B cell (primary cell): ENCODE measurements at regions not wholly inside any gene's neighbourhood (a gene's known extent, or its start where the extent isn't known, plus 50 kb on each side); places are given as distances from the start of the nearest gene placed in this dataset.

ENCODE experiments used
- ATAC-seq: fragments of 200-7000 bp; cut with Tn5 transposase; one replicate; pipeline ENCODE4 v1.10.0; 2021; ENCODE audit warnings: low read depth, mild to moderate bottlenecking, moderate number of reproducible peaks, moderate library complexity
- CTCF ChIA-PET: fragments of 350-600 bp; sonication (Branson Sonifier 250); formaldehyde crosslinking; loops from one replicate; lab custom pipeline; 2021; ENCODE audit warnings: antibody characterized with exemption, inconsistent platforms; lab: Charles Lee
- POLR2A ChIA-PET: fragments of 350-600 bp; sonication (Branson Sonifier 250); formaldehyde crosslinking; loops from one replicate; lab custom pipeline; 2021; ENCODE audit warnings: antibody characterized with exemption; lab: Charles Lee
- DNase-seq: peaks from one replicate; pipeline ENCODE4 v3.0.0; 2013
- H2AFZ ChIP-seq: 2 replicates; pipeline ENCODE4 v1.6.1; 2012; ENCODE audit warnings: mild to moderate bottlenecking, low read depth, low read length; ENCODE audit not compliant: insufficient read depth, poor library complexity, severe bottlenecking
- H3K27ac ChIP-seq, 2 donors: 1 replicate in 1 of 2; 2 replicates in 1 of 2; pipeline ENCODE4 v1.5.1; 2012 to 2013; ENCODE audit warnings: low read length in 2 of 2, mild to moderate bottlenecking in 2 of 2, moderate library complexity in 1 of 2
- H3K27me3 ChIP-seq, 4 experiments: fragments of 200-600 bp in 1 of 4; sonication (generic) in 1 of 4; replicated peaks in 1 of 4; 1 replicate in 2 of 4; 2 replicates in 2 of 4; pipeline versions ENCODE4 v1.6.1 to v1.7.0; 2013 to 2016; ENCODE audit warnings: low read length in 3 of 4, mild to moderate bottlenecking in 2 of 4, mixed read lengths in 1 of 4, moderate library complexity in 1 of 4; ENCODE audit not compliant: insufficient read depth in 4 of 4, control insufficient read depth in 3 of 4; ENCODE audit errors: control extremely low read depth in 1 of 4
- H3K36me3 ChIP-seq, 2 experiments: replicated peaks in 1 of 2; 1 replicate in 1 of 2; 2 replicates in 1 of 2; pipeline versions ENCODE4 v1.6.1 to v1.7.1; 2013; ENCODE audit warnings: low read length in 1 of 2; ENCODE audit not compliant: insufficient read depth in 2 of 2, control insufficient read depth in 1 of 2; ENCODE audit errors: control extremely low read depth in 1 of 2, extremely low read depth in 1 of 2
- H3K4me1 ChIP-seq, 2 donors: fragments of 200-600 bp in 1 of 2; sonication (generic) in 1 of 2; 1 replicate in 1 of 2; 2 replicates in 1 of 2; pipeline versions ENCODE4 v1.5.1 to v1.6.1; 2013 to 2017; ENCODE audit warnings: low read length in 2 of 2; ENCODE audit not compliant: control insufficient read depth in 2 of 2, insufficient read depth in 2 of 2
- H3K4me2 ChIP-seq: replicated peaks from 2 replicates; pipeline ENCODE3; 2012; ENCODE audit warnings: mild to moderate bottlenecking, low read depth, low read length; ENCODE audit not compliant: poor library complexity, severe bottlenecking
- H3K4me3 ChIP-seq, 5 experiments: fragments of 200-600 bp in 1 of 5; sonication (generic) in 1 of 5; 1 replicate in 3 of 5; 2 replicates in 2 of 5; pipeline versions ENCODE4 v1.5.1 to v1.7.0; 2011 to 2016; ENCODE audit warnings: low read length in 4 of 5, mild to moderate bottlenecking in 4 of 5, low read depth in 2 of 5, control low read depth in 1 of 5, moderate library complexity in 1 of 5; ENCODE audit not compliant: insufficient read depth in 1 of 5; ENCODE audit errors: control extremely low read depth in 1 of 5, extremely low read depth in 1 of 5
- H3K79me2 ChIP-seq: fragments of 200-600 bp; sonication (generic); one replicate; pipeline ENCODE4 v1.6.0; 2016; ENCODE audit warnings: low read length; ENCODE audit not compliant: control insufficient read depth, insufficient read depth
- H3K9ac ChIP-seq: fragments of 200-600 bp; sonication (generic); 2 replicates; pipeline ENCODE4 v1.6.1; 2017; ENCODE audit warnings: mild to moderate bottlenecking, low read length, moderate library complexity
- H3K9me3 ChIP-seq, 3 donors: one replicate each; pipeline versions ENCODE4 v1.6.1 to v1.7.1; 2013; ENCODE audit warnings: low read length in 2 of 3; ENCODE audit not compliant: control insufficient read depth in 2 of 3, insufficient read depth in 1 of 3; ENCODE audit errors: control extremely low read depth in 1 of 3
- H4K20me1 ChIP-seq: 2 replicates; pipeline ENCODE4 v1.6.0; 2012; ENCODE audit warnings: mild to moderate bottlenecking, low read length; ENCODE audit not compliant: insufficient read depth, control insufficient read depth, poor library complexity, severe bottlenecking
- H3K27ac Mint-ChIP-seq: one replicate; pipeline ENCODE4 v1.8.0; 2021; ENCODE audit warnings: mixed read lengths
- H3K27me3 Mint-ChIP-seq: one replicate; pipeline ENCODE4 v1.8.0; 2021; ENCODE audit warnings: mixed read lengths
- H3K4me1 Mint-ChIP-seq: one replicate; pipeline ENCODE4 v1.8.0; 2021; ENCODE audit warnings: mixed read lengths
- H3K4me3 Mint-ChIP-seq: one replicate; pipeline ENCODE4 v1.8.0; 2021; ENCODE audit warnings: mixed read lengths
- H3K9me3 Mint-ChIP-seq: one replicate; pipeline ENCODE4 v1.8.0; 2022; ENCODE audit warnings: mixed read lengths; ENCODE audit not compliant: insufficient read depth
- CTCF ChIP-seq: fragments of 200-600 bp; IDR thresholded peaks from one replicate; pipeline ENCODE4 v1.8.0; 2022; ENCODE audit warnings: antibody characterized with exemption, mild to moderate bottlenecking
- EZH2 ChIP-seq: IDR thresholded peaks from 2 replicates; pipeline ENCODE4 v1.6.1; 2012; ENCODE audit warnings: borderline replicate concordance, low read depth, mild to moderate bottlenecking, moderate library complexity, low read length; ENCODE audit not compliant: insufficient read depth, poor library complexity, severe bottlenecking
- WGBS: methylation state at CpG from one replicate; pipeline ENCODE4 v1.1.5; 2013; ENCODE audit warnings: missing lambda C conversion rate; ENCODE audit not compliant: insufficient coverage; 5-methylcytosine and 5-hydroxymethylcytosine counted together
- intact Hi-C: fragments of 100-400 bp; cut with micrococcal nuclease; formaldehyde crosslinking; loops from one replicate; pipeline ENCODE4 v1.10.0; 2022

- H3K9me3 ChIP-seq = peaks cover 0 to 10% (median 0%) of the 10 kb centered on the region in 3 donors
- no peak overlapping the region for H2AFZ ChIP-seq
- WGBS = 80% methylated on average over 4 of the region's 4 CpGs
- H3K4me1 ChIP-seq = no peaks in the 10 kb centered on the region
- no peaks in the 10 kb centered on the region for H3K27me3 ChIP-seq
- H3K79me2 ChIP-seq = no peaks in the 10 kb centered on the region
- no peaks in the 10 kb centered on the region for H4K20me1 ChIP-seq
- H3K27ac Mint-ChIP-seq = no peak overlapping the region
- CTCF ChIA-PET = no interaction called here
- H3K27ac ChIP-seq = no peak overlapping the region
- H3K27me3 Mint-ChIP-seq = peaks cover 3% of the 10 kb centered on the region
- intact Hi-C loops = no loop called here
- H3K4me1 Mint-ChIP-seq = peaks cover 11% of the 10 kb centered on the region
- no peak overlapping the region for H3K9ac ChIP-seq
- H3K4me3 ChIP-seq = no peak overlapping the region
- H3K4me2 ChIP-seq = no peak overlapping the region
- no peak for ATAC-seq
- no peak for TF ChIP-seq CTCF
- no peak for TF ChIP-seq EZH2
- H3K9me3 Mint-ChIP-seq = no peaks in the 10 kb centered on the region
- no peak for DNase-seq
- POLR2A ChIA-PET = no interaction called here
- H3K4me3 Mint-ChIP-seq = no peak overlapping the region
- no peaks in the 10 kb centered on the region for H3K36me3 ChIP-seq
These were observed 58.5 kb upstream of the PDGFD start for GRCh38 chr11:104222464-104222863.

- ChIA-PET POLR2A (no interaction called here), CTCF (no interaction called here)
- no peak for ATAC-seq
- no peaks in the 10 kb centered on the region for H4K20me1 ChIP-seq
- H3K79me2 ChIP-seq = no peaks in the 10 kb centered on the region
- H3K27ac Mint-ChIP-seq = no peak overlapping the region
- H3K4me2 ChIP-seq = no peak overlapping the region
- no peak for TF ChIP-seq EZH2
- TF ChIP-seq CTCF = no peak
- H3K4me1 Mint-ChIP-seq = peaks cover 11% of the 10 kb centered on the region
- H2AFZ ChIP-seq = no peak overlapping the region
- H3K4me1 ChIP-seq = no peaks in the 10 kb centered on the region
- H3K27ac ChIP-seq = no peak overlapping the region
- H3K27me3 ChIP-seq = no peaks in the 10 kb centered on the region
- peaks cover 3% of the 10 kb centered on the region for H3K27me3 Mint-ChIP-seq
- no peak overlapping the region for H3K9ac ChIP-seq
- H3K4me3 Mint-ChIP-seq = peak overlapping the region; percentile 13
- intact Hi-C loops = no loop called here
- peaks cover 0 to 10% (median 2%) of the 10 kb centered on the region in 3 donors for H3K9me3 ChIP-seq
- no peaks in the 10 kb centered on the region for H3K36me3 ChIP-seq
- H3K4me3 ChIP-seq = no peak overlapping the region
- DNase-seq = no peak
- no peaks in the 10 kb centered on the region for H3K9me3 Mint-ChIP-seq
These were observed 57.5 kb upstream of the PDGFD start for GRCh38 chr11:104221455-104221854.
